HG02798 (cell line): ENCODE measurements at regions not wholly inside any gene's neighbourhood (a gene's known extent, or its start where the extent isn't known, plus 50 kb on each side); places are given as distances from the start of the nearest gene placed in this dataset.

Source experiments
- ATAC-seq: cut with Tn5 transposase; IDR thresholded peaks from one replicate; pipeline ENCODE4 v1.9.1; 2021; ENCODE audit warnings: mild to moderate bottlenecking; ENCODE audit not compliant: unreplicated experiment, poor library complexity

- ATAC-seq: no peak
Measured at GRCh38 chr9:95735701-95736100, 139.8 kb upstream of the ERCC6L2 start.

GRCh38 chr9:95733741-95734666, 141.5 kb upstream of the ERCC6L2 start:
- no peak for ATAC-seq

DNA sequence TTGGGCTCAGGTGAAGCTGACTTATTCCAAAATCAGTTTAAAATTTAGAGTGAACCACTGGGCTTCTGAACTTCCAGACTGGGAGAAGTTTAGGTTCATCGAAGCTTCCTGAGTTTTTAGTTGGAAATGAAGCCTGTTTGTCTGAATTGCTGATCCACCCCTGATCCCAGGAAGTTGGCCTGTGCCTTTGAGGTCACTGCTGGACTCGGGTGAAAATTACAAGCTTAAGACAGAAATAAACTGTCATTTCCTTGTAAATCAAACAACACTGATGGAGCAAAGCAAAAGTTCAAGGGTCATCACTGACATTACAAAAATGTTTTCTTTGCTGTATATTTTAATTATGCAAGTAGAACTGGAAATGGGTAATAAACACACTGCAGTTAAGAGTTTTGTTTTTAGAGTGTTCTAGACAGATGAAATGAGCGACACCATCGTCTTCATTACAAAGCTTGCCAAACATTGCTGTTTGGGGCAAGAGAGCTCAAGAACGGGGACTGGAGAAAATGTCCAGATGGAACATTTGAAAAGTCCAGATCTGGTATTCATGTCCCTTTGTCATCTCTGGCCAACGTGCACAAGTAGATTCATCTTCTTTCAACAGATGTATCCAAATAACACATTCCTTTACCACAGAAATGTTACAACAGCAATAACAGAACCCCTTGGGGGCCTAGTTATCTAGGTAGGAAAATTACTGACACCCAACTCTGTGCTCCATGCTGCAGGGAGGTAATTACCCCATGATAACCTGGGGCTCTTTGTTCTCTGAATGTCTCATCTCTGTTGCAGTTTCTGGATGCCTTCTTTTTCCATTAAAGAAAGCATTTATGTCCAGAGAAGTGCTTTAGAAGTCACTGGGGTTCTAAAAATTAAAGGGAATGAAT, 142.4 kb upstream of the ERCC6L2 start:
- ATAC-seq: no peak

GRCh38 chr9:95731876-95732275, 143.6 kb upstream of the ERCC6L2 start:
- no peak for ATAC-seq

DNA sequence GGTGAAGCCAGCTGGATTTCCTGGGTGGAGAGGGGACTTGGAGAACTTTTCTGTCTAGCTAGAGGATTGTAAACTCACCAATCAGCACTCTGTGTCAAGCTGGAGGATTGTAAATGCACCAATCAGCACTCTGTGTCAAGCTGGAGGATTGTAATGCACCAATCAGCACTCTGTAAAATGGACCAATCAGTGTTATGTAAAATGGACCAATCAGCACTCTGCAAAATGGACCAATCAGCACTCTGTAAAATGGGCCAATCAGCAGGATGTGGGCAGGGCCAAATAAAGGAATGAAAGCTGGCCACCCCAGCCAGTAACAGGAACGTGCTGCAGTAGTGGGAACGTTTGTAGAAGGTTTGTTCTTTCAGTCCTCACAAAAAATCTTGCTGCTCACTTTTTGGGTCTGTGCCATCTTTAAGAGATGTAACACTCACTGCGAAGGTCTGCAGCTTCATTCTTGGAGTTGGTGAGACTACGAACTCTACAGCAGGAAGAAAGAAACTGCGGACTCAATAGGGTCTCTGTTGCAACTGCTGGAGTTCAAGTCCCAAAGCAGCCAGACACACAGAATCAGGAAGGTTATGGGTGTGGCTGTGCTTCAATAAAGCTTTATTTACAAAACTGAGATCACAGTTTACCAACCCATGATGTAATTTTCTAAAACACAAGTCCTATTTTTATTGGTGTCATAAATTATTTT, 145.7 kb upstream of the ERCC6L2 start:
- ATAC-seq: no peak

GRCh38 chr9:95729046-95729445, 146.4 kb upstream of the ERCC6L2 start:
- no peak for ATAC-seq

GRCh38 chr9:95727947-95728520, 147.5 kb upstream of the ERCC6L2 start:
- no peak for ATAC-seq

DNA sequence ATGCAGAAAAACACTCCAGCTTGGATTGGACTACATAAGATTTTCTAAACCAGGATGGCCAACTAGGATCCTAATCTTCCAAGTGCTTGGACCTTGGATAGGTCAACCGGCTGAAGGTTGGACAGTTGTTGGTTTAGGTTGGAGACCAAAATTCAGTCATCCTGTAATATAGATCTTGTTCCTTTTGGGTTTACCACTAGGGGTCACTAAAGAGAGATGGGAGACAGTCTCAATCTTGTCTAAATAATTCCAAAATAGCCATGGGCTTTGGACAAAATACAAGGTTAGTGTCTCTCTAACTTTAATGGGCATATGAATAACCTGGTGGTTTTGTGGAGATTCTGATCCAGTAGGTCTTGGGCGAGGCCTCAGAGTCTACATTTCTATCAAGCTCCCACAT, 148.7 kb upstream of the ERCC6L2 start:
- no peak for ATAC-seq

DNA sequence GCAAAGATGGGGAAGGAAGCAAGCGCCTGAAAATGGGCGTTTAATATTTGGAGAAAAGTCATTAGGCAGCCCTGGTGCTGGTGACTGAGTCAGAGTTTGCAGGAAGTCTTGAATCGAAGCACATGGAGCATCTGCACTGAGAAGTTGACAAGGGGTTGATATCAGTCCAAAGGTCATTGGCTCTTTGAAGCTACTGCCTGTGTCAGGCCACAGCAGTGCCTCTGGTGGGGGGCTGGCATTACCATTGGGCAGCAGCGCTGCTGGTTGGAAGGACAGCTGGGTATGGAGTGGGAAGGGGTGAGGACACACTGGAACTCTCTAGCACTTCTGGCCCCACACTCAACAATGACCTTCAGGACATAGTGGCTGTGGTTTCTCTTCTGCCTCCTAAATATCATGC, 150.4 kb upstream of the ERCC6L2 start:
- ATAC-seq: peak; percentile 10

GRCh38 chr9:95724253-95724991, 151.1 kb upstream of the ERCC6L2 start:
- peak; percentile 86 for ATAC-seq

GRCh38 chr9:95722141-95722540, 153.3 kb upstream of the ERCC6L2 start:
- ATAC-seq: no peak

DNA sequence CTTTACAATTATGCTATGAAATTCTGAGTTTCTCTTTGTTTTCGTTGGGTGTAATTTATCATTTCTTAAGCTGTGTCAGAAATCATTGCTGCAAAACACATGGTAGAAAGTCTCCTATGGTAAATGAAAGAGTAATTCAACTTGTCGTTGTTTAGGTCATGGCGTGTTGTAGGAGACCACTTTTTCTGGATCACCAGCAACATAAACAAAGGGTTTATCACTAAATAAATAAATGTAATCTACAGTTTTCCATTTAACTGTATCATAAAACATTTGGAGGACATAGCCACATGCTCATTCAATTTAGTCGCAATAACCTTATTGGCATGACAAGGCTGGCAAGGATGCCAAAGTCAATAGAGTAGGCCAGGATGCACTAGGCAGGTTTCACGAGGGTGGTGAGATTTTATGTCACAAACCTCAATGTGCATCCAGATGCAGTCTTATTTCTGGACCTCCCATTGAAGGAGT, 154.4 kb upstream of the ERCC6L2 start:
- ATAC-seq: no peak

DNA sequence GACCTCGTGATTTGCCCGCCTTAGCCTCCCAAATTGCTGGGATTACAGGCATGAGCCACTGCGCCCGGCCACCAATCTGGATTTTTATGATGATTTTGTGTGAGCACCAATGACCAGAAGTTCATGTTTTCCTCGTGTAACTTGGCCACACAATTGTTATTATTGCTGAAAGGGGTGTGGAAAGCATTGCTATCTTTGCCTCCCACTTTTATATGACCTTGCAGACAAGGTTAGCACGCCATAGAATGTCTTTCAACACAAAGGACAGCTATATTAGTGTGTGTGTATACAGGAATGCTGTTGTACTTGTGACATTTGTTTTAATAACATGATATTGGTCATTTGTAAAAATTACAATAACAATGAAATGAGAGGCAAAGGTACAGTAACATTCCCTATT, 155.0 kb upstream of the ERCC6L2 start:
- no peak for ATAC-seq

DNA sequence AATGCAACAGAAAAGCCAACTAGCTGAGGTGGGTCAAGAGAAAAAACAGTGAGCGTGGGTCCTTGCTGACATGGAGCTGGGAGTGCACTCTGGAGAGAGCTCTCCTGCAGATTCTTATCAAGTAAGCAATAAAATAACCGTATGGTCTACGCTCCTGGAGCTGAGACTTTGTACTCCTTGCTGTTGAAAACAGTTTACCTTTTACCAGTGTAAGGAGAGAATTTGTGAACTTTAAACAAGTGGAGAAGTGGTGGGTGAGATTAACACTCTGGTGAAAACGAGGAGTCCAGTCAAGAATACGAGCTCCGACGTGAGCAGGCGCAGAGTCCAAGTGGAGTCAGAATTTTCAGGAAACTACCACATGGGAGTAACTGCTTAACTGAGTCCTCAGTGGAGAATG, 156.1 kb upstream of the ERCC6L2 start:
- no peak for ATAC-seq

GRCh38 chr9:95718263-95718662, 157.2 kb upstream of the ERCC6L2 start:
- no peak for ATAC-seq

DNA sequence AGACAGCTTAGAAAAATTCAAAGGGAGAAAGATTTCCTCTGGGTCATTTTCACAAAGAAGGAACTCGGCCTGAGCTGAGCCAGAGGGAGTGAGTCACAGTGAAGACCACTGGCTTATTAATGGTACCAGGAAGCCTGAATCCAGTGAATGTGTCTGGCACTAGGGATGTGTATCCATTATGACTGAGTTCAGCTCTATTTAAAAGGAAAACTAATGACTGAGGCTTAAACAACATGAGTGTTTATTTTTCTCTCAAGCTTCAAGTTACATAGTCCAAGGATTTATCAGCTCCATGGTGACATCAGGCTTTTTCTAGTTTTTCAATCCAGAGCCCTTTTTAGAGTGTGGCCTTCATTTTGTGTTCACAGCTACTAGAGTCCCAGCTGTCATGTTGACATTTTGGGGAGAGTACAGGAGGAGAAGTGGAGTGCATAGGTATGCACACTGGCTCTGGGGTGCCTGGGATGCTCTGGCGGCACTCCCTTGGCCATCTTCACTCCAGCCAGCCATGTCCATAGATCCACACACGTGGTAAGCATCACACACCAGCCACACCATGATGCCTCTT, 159.5 kb upstream of the ERCC6L2 start:
- ATAC-seq: no peak

DNA sequence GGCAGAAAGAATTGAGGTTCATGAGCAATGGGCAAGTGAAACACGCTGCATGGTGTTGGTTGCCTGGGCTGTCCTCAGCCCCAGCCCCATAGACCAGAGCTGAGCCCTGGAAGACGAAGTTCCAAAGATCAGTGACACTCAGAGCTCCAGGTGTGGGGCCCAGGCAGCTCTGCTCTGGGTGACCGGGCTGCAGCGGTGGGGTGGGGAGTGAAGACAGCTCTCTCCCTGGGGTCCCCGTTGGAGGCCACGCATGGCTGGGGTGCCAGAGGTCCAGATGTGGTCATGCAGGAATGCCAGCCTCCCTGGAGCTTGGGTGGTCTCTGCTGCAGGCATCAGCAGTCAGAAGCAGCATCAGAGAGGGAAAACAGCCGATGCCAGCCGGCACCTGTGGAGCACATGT, 165.0 kb upstream of the ERCC6L2 start:
- ATAC-seq: no peak

- ATAC-seq: no peak
Measured at GRCh38 chr9:95696701-95697100, 178.8 kb upstream of the ERCC6L2 start.

DNA sequence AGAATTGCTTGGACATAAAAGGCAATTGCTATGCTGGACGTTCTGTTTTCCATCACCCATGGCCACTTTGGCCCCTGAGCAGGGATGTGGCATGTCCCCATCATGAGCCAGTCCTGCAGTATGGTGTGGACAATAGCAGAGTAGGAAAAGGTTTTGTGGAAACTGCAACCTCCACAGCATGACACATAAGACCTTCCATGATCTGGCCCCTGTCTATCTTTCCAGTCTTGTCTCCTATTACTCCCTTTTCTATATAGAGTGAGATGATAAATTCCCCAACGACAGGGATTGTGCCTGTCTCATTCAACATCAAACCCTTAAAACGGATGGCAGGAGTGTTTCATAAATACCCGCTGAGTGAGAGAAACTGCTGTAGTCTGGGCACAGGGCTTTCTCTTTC, 174.7 kb upstream of the PTCH1 start:
- no peak for ATAC-seq
